Activated naive CD4-positive, alpha-beta T cell treated with anti-CD3 and anti-CD28 coated beads, Interleukin-2, amount 50 U/mL, for 24 hours (primary cell): ENCODE measurements at regions not wholly inside any gene's neighbourhood (a gene's known extent, or its start where the extent isn't known, plus 50 kb on each side); places are given as distances from the start of the nearest gene placed in this dataset.
"Not testable (repeated sequence)": the region's sequence is repeated elsewhere in the genome, so short reads cannot be mapped to it uniquely, and the experiment has no call there.

ENCODE experiments used
- H3K27ac Mint-ChIP-seq: one replicate; pipeline ENCODE4 v1.8.0; 2021; ENCODE audit warnings: mild to moderate bottlenecking, mixed read lengths
- H3K27me3 Mint-ChIP-seq: one replicate; pipeline ENCODE4 v1.8.0; 2021; ENCODE audit warnings: mixed read lengths
- H3K36me3 Mint-ChIP-seq: one replicate; pipeline ENCODE4 v1.8.0; 2021; ENCODE audit warnings: mixed read lengths
- H3K4me1 Mint-ChIP-seq: one replicate; pipeline ENCODE4 v1.8.0; 2021; ENCODE audit warnings: mixed read lengths
- H3K4me3 Mint-ChIP-seq: one replicate; pipeline ENCODE4 v1.8.0; 2021; ENCODE audit warnings: mild to moderate bottlenecking, mixed read lengths
- H3K9me3 Mint-ChIP-seq: one replicate; pipeline ENCODE4 v1.8.0; 2021; ENCODE audit warnings: mixed read lengths

GRCh38 chr15:88965097-88965496 is 51.9 kb upstream of the MFGE8 start:
- H3K4me1 Mint-ChIP-seq, H3K27ac Mint-ChIP-seq, H3K27me3 Mint-ChIP-seq, H3K4me3 Mint-ChIP-seq: not testable (repeated sequence)
- Mint-ChIP-seq H3K9me3 (peaks cover 16% of the 10 kb centered on the region), H3K36me3 (peaks cover 11% of the 10 kb centered on the region)

GRCh38 chr15:88970232-88970631 is 57.1 kb upstream of the MFGE8 start:
- no peaks in the 10 kb centered on the region for H3K4me1 Mint-ChIP-seq
- H3K4me3 Mint-ChIP-seq: no peak overlapping the region
- H3K27ac Mint-ChIP-seq: no peak overlapping the region
- peaks cover 4% of the 10 kb centered on the region for H3K27me3 Mint-ChIP-seq
- peaks cover 14% of the 10 kb centered on the region for H3K9me3 Mint-ChIP-seq
- peaks cover 6% of the 10 kb centered on the region for H3K36me3 Mint-ChIP-seq

GRCh38 chr15:88974392-88974791 is 61.2 kb upstream of the MFGE8 start:
- no peak overlapping the region for H3K4me3 Mint-ChIP-seq
- peaks cover 5% of the 10 kb centered on the region for H3K36me3 Mint-ChIP-seq
- peaks cover 2% of the 10 kb centered on the region for H3K27me3 Mint-ChIP-seq
- H3K27ac Mint-ChIP-seq: no peak overlapping the region
- peaks cover 10% of the 10 kb centered on the region for H3K9me3 Mint-ChIP-seq
- no peaks in the 10 kb centered on the region for H3K4me1 Mint-ChIP-seq

- Mint-ChIP-seq H3K4me3 (no peak overlapping the region), H3K27ac (no peak overlapping the region), H3K36me3 (no peaks in the 10 kb centered on the region), H3K9me3 (no peaks in the 10 kb centered on the region), H3K27me3 (no peaks in the 10 kb centered on the region), H3K4me1 (no peaks in the 10 kb centered on the region)
Measured at GRCh38 chr15:88975891-88976290, 62.7 kb upstream of the MFGE8 start.

GRCh38 chr15:88976656-88977055 is 63.5 kb upstream of the MFGE8 start:
- no peak overlapping the region for H3K27ac Mint-ChIP-seq
- no peaks in the 10 kb centered on the region for H3K9me3 Mint-ChIP-seq
- no peaks in the 10 kb centered on the region for H3K27me3 Mint-ChIP-seq
- no peaks in the 10 kb centered on the region for H3K4me1 Mint-ChIP-seq
- H3K4me3 Mint-ChIP-seq: no peak overlapping the region
- no peaks in the 10 kb centered on the region for H3K36me3 Mint-ChIP-seq

GRCh38 chr15:88979674-88980073 is 66.5 kb upstream of the MFGE8 start:
- Mint-ChIP-seq H3K4me1 (no peaks in the 10 kb centered on the region), H3K9me3 (no peaks in the 10 kb centered on the region), H3K27me3 (no peaks in the 10 kb centered on the region), H3K4me3 (no peak overlapping the region), H3K36me3 (no peaks in the 10 kb centered on the region), H3K27ac (no peak overlapping the region)

GRCh38 chr15:88980498-88980897 is 67.3 kb upstream of the MFGE8 start:
- Mint-ChIP-seq H3K4me1 (no peaks in the 10 kb centered on the region), H3K36me3 (no peaks in the 10 kb centered on the region), H3K9me3 (no peaks in the 10 kb centered on the region), H3K27ac (no peak overlapping the region), H3K27me3 (no peaks in the 10 kb centered on the region), H3K4me3 (no peak overlapping the region)

- H3K27me3 Mint-ChIP-seq: no peaks in the 10 kb centered on the region
- no peaks in the 10 kb centered on the region for H3K9me3 Mint-ChIP-seq
- no peak overlapping the region for H3K4me3 Mint-ChIP-seq
- H3K36me3 Mint-ChIP-seq: no peaks in the 10 kb centered on the region
- H3K4me1 Mint-ChIP-seq: no peaks in the 10 kb centered on the region
- no peak overlapping the region for H3K27ac Mint-ChIP-seq
Measured at GRCh38 chr15:88981244-88982215, 68.4 kb upstream of the MFGE8 start.

- Mint-ChIP-seq H3K9me3 (no peaks in the 10 kb centered on the region), H3K27ac (no peak overlapping the region), H3K4me3 (no peak overlapping the region), H3K36me3 (no peaks in the 10 kb centered on the region), H3K27me3 (no peaks in the 10 kb centered on the region), H3K4me1 (no peaks in the 10 kb centered on the region)
Measured at GRCh38 chr15:88982304-88982945, 69.2 kb upstream of the MFGE8 start.

- no peaks in the 10 kb centered on the region for H3K36me3 Mint-ChIP-seq
- H3K27me3 Mint-ChIP-seq: no peaks in the 10 kb centered on the region
- H3K4me3 Mint-ChIP-seq: no peak overlapping the region
- no peak overlapping the region for H3K27ac Mint-ChIP-seq
- no peaks in the 10 kb centered on the region for H3K9me3 Mint-ChIP-seq
- H3K4me1 Mint-ChIP-seq: no peaks in the 10 kb centered on the region
Measured at GRCh38 chr15:88982946-88983342, 69.8 kb upstream of the MFGE8 start.

- no peak overlapping the region for H3K27ac Mint-ChIP-seq
- no peak overlapping the region for H3K4me3 Mint-ChIP-seq
- H3K4me1 Mint-ChIP-seq: no peaks in the 10 kb centered on the region
- H3K27me3 Mint-ChIP-seq: no peaks in the 10 kb centered on the region
- no peaks in the 10 kb centered on the region for H3K9me3 Mint-ChIP-seq
- H3K36me3 Mint-ChIP-seq: no peaks in the 10 kb centered on the region
Measured at GRCh38 chr15:88983861-88984429, 70.8 kb upstream of the MFGE8 start.

- Mint-ChIP-seq H3K27me3 (no peaks in the 10 kb centered on the region), H3K4me1 (no peaks in the 10 kb centered on the region), H3K36me3 (no peaks in the 10 kb centered on the region), H3K4me3 (no peak overlapping the region), H3K9me3 (no peaks in the 10 kb centered on the region), H3K27ac (no peak overlapping the region)
Measured at GRCh38 chr15:88985547-88986393, 72.6 kb upstream of the MFGE8 start.

- H3K36me3 Mint-ChIP-seq: no peaks in the 10 kb centered on the region
- no peak overlapping the region for H3K4me3 Mint-ChIP-seq
- no peaks in the 10 kb centered on the region for H3K4me1 Mint-ChIP-seq
- no peak overlapping the region for H3K27ac Mint-ChIP-seq
- H3K27me3 Mint-ChIP-seq: no peaks in the 10 kb centered on the region
- no peaks in the 10 kb centered on the region for H3K9me3 Mint-ChIP-seq
Measured at GRCh38 chr15:88986949-88987590, 73.9 kb upstream of the MFGE8 start.

- Mint-ChIP-seq H3K27me3 (no peaks in the 10 kb centered on the region), H3K36me3 (no peaks in the 10 kb centered on the region), H3K27ac (no peak overlapping the region)
Measured at GRCh38 chr15:88987591-88987933, 74.4 kb upstream of the MFGE8 start.

More at GRCh38 chr15:88987591-88987933, 74.4 kb upstream of the MFGE8 start:
- Mint-ChIP-seq H3K4me3 (no peak overlapping the region), H3K9me3 (no peaks in the 10 kb centered on the region), H3K4me1 (no peaks in the 10 kb centered on the region)
